CD8-positive, alpha-beta memory T cell (primary cell): ENCODE measurements at regions not wholly inside any gene's neighbourhood (a gene's known extent, or its start where the extent isn't known, plus 50 kb on each side); places are given as distances from the start of the nearest gene placed in this dataset.

Experiments
- CTCF ChIA-PET: fragments of 350-600 bp; sonication (Branson Sonifier 250); formaldehyde crosslinking; loops from one replicate; lab custom pipeline; 2021; ENCODE audit warnings: antibody characterized with exemption; lab: Charles Lee
- POLR2A ChIA-PET: fragments of 350-600 bp; sonication (Branson Sonifier 250); formaldehyde crosslinking; loops from one replicate; lab custom pipeline; 2021; ENCODE audit warnings: antibody characterized with exemption; lab: Charles Lee
- DNase-seq, 5 donors: peaks; one replicate each; pipeline versions ENCODE4 v3.0.0 to v3.0.0-alpha.2; 2020 to 2022; ENCODE audit warnings: mixed read lengths in 1 of 5
- H3K27ac ChIP-seq: one replicate; pipeline ENCODE4 v1.7.0; 2013; ENCODE audit warnings: low read depth, mild to moderate bottlenecking, low read length, moderate library complexity
- H3K27me3 ChIP-seq: 2 replicates; pipeline ENCODE4 v1.7.0; 2013; ENCODE audit warnings: low read length, mild to moderate bottlenecking; ENCODE audit not compliant: insufficient read depth, poor library complexity, severe bottlenecking
- H3K36me3 ChIP-seq: 2 replicates; pipeline ENCODE4 v1.7.0; 2013; ENCODE audit warnings: mild to moderate bottlenecking, low read length, moderate library complexity; ENCODE audit not compliant: insufficient read depth
- H3K4me1 ChIP-seq: 2 replicates; pipeline ENCODE4 v1.7.0; 2013; ENCODE audit warnings: mild to moderate bottlenecking, low read length, moderate library complexity; ENCODE audit not compliant: insufficient read depth
- H3K4me3 ChIP-seq: 2 replicates; pipeline ENCODE4 v1.7.0; 2013; ENCODE audit warnings: mild to moderate bottlenecking, low read length
- H3K9me3 ChIP-seq: 2 replicates; pipeline ENCODE4 v1.7.0; 2013; ENCODE audit warnings: mild to moderate bottlenecking, low read length
- H3K27ac Mint-ChIP-seq, 8 donors: one replicate each; pipeline ENCODE4 v1.8.0; 2020 to 2021; ENCODE audit warnings: mixed read lengths in 8 of 8, mild to moderate bottlenecking in 6 of 8, inconsistent platforms in 3 of 8, moderate library complexity in 3 of 8
- H3K27me3 Mint-ChIP-seq, 2 donors: one replicate each; pipeline ENCODE4 v1.8.0; 2020 to 2021; ENCODE audit warnings: mixed read lengths in 2 of 2, mild to moderate bottlenecking in 1 of 2, moderate library complexity in 1 of 2
- H3K36me3 Mint-ChIP-seq, 3 donors: one replicate each; pipeline ENCODE4 v1.8.0; 2020 to 2021; ENCODE audit warnings: mixed read lengths in 3 of 3, inconsistent platforms in 1 of 3, mild to moderate bottlenecking in 1 of 3
- H3K4me1 Mint-ChIP-seq, 3 donors: one replicate each; pipeline ENCODE4 v1.8.0; 2020 to 2021; ENCODE audit warnings: mixed read lengths in 3 of 3, inconsistent platforms in 1 of 3, mild to moderate bottlenecking in 1 of 3
- H3K4me3 Mint-ChIP-seq, 7 donors: one replicate each; pipeline ENCODE4 v1.8.0; 2020 to 2021; ENCODE audit warnings: mixed read lengths in 7 of 7, mild to moderate bottlenecking in 6 of 7, moderate library complexity in 4 of 7, inconsistent platforms in 2 of 7
- H3K9me3 Mint-ChIP-seq, 5 donors: one replicate each; pipeline ENCODE4 v1.8.0; 2020 to 2022; ENCODE audit warnings: mixed read lengths in 5 of 5, mild to moderate bottlenecking in 3 of 5, moderate library complexity in 2 of 5, inconsistent platforms in 1 of 5

DNA sequence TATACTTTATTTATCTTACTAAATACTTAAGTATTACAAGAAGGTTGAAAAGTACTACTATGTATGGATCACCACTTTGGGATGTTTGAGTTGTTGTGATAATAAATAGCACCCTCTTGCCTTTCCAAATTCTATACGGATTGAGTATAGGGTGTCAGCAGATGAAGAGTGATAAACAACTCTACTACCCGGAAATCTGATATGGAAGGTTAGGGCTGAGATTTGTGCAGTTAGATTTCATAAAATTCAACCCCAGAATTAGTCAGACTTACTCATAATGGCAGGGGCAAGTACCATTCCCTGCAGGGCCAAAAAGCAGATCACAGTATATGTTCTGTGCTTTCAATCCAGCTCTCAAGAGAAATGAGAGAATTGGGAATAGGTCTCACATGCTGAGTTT, 1008.9 kb upstream of the PCDH7 start:
- Histone ChIP-seq H3K4me1 (no peaks in the 10 kb centered on the region), H3K27me3 (no peaks in the 10 kb centered on the region), H3K4me3 (no peak overlapping the region), H3K36me3 (no peaks in the 10 kb centered on the region), H3K9me3 (no peaks in the 10 kb centered on the region), H3K27ac (no peak overlapping the region)
- peaks cover 4 to 27% (median 17%) of the 10 kb centered on the region in 5 donors for H3K9me3 Mint-ChIP-seq
- no peaks in the 10 kb centered on the region for H3K36me3 Mint-ChIP-seq
- DNase-seq = no peak
- H3K27me3 Mint-ChIP-seq = no peaks in the 10 kb centered on the region
- H3K4me3 Mint-ChIP-seq = no peak overlapping the region
- ChIA-PET POLR2A (no interaction called here), CTCF (no interaction called here)
- no peaks in the 10 kb centered on the region for H3K4me1 Mint-ChIP-seq
- H3K27ac Mint-ChIP-seq = no peak overlapping the region

DNA sequence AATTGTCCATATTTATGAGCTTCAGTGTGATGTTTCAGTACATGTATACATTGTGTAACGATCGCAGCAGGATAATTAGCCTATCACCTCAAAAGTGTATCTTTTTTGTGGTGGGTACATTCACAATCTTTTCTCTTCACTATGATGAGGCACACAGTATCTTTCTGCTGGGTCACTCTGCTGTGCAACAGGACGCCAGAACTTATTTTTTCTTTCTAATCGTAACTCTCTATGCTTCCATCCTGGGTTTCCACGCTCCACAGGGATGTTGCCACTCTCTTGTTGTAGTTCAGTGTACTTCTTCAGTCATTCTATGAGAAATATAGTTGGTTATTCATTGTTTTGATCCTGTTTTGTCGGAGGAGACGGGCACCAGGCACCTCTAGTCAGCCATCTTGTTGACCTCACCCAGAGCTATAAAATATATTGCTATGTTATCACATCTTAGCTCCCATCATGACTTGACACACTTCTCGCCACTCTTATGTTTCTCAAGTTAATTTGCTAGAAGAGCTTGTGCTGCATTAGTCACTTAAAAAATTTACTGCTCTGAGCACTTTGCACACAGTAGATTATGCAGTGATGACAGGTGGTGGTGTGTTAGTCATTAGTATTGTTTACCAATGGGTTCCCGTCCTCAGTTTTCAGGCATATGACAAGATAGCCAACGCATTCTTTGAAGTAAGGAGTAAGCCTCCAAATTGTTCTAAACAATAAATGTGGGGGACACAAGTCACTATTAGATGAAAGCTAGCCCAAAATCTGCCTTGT, 1002.7 kb upstream of the PCDH7 start:
- no peaks in the 10 kb centered on the region for H3K27me3 Mint-ChIP-seq
- no peak overlapping the region for H3K4me3 ChIP-seq
- no peaks in the 10 kb centered on the region for H3K4me1 ChIP-seq
- no peaks in the 10 kb centered on the region for H3K9me3 ChIP-seq
- H3K4me3 Mint-ChIP-seq = no peak overlapping the region
- ChIA-PET CTCF (no interaction called here), POLR2A (no interaction called here)
- H3K27ac Mint-ChIP-seq = no peak overlapping the region
- H3K27ac ChIP-seq = no peak overlapping the region
- no peak for DNase-seq
- no peaks in the 10 kb centered on the region for H3K36me3 Mint-ChIP-seq
- no peaks in the 10 kb centered on the region for H3K27me3 ChIP-seq
- H3K9me3 Mint-ChIP-seq = peaks cover 0 to 20% (median 6%) of the 10 kb centered on the region in 5 donors
- no peaks in the 10 kb centered on the region for H3K4me1 Mint-ChIP-seq
- no peaks in the 10 kb centered on the region for H3K36me3 ChIP-seq

DNA sequence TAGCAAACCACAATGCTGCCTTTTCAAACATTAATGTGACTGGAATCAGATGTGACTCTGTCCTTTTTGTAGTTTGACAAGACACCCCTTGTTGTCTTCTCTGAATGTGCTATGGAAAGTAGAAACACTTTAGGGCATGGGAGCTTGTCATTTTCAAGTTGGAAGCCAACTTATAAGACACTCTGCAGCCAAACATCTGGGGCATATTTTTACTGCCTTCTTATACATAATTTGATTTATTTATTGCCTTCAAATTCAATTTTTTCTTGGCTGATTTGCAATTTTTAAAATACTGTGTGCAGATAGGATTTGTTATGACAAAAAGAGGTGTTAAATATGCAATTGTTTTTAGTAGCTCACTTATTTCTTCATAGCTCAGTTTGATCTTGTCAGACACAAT, 1002.0 kb upstream of the PCDH7 start:
- no peaks in the 10 kb centered on the region for H3K4me1 Mint-ChIP-seq
- ChIA-PET CTCF (no interaction called here), POLR2A (no interaction called here)
- Histone ChIP-seq H3K9me3 (no peaks in the 10 kb centered on the region), H3K36me3 (no peaks in the 10 kb centered on the region), H3K4me1 (no peaks in the 10 kb centered on the region), H3K27me3 (no peaks in the 10 kb centered on the region), H3K4me3 (no peak overlapping the region), H3K27ac (no peak overlapping the region)
- DNase-seq = no peak
- no peak overlapping the region for H3K27ac Mint-ChIP-seq
- no peaks in the 10 kb centered on the region for H3K36me3 Mint-ChIP-seq
- no peaks in the 10 kb centered on the region for H3K27me3 Mint-ChIP-seq
- H3K9me3 Mint-ChIP-seq = peaks cover 0 to 20% (median 6%) of the 10 kb centered on the region in 5 donors
- H3K4me3 Mint-ChIP-seq = no peak overlapping the region

DNA sequence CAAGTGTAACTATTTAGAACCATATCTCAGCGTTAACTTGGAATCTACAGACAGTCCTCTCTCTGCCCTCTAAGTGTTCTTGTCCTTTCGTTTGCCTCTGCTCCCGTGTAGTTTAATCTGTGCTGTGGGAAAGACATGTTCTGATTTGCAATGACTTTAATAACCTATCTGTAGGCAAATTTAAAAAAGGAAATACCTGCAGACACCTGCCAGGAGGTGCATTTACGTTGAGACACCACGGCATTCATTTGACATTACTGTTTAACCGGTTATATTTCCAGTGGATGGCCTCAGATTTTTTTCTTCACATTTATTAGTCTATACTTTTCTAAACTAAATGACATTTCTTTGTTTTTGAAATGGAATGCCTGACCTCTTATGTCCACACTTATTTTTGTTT, 997.9 kb upstream of the PCDH7 start:
- Mint-ChIP-seq H3K27me3 (no peaks in the 10 kb centered on the region), H3K27ac (no peak overlapping the region), H3K36me3 (no peaks in the 10 kb centered on the region), H3K4me3 (no peak overlapping the region), H3K9me3 (peaks cover 2 to 17% (median 4%) of the 10 kb centered on the region in 5 donors), H3K4me1 (no peaks in the 10 kb centered on the region)
- Histone ChIP-seq H3K36me3 (no peaks in the 10 kb centered on the region), H3K4me3 (no peak overlapping the region), H3K27me3 (no peaks in the 10 kb centered on the region), H3K9me3 (no peaks in the 10 kb centered on the region), H3K4me1 (no peaks in the 10 kb centered on the region), H3K27ac (no peak overlapping the region)
- CTCF ChIA-PET = no interaction called here
- no peak for DNase-seq
- POLR2A ChIA-PET = no interaction called here

DNA sequence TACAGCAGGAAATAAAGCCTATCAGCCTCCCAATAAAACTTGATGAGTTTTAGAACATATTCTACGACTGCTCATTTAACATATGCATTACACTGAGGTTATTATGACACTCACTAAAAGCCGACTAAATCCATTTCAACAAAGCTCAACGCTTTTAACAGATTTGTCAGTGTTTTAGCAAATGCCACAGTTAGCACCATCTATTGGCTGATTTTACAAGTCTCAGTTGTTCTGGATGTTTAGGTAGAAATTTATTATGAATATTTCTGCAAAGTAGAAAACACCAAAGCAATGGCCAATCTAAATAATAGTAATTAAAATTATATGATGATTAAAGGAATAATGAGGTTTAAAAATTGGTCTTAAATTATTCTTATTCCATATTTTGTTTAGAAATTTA, 993.2 kb upstream of the PCDH7 start:
- no peak overlapping the region for H3K4me3 ChIP-seq
- no peak for DNase-seq
- Mint-ChIP-seq H3K27ac (no peak overlapping the region), H3K4me3 (no peak overlapping the region), H3K9me3 (peaks cover 2 to 17% (median 11%) of the 10 kb centered on the region in 5 donors), H3K36me3 (no peaks in the 10 kb centered on the region), H3K27me3 (no peaks in the 10 kb centered on the region), H3K4me1 (no peaks in the 10 kb centered on the region)
- CTCF ChIA-PET = no interaction called here
- H3K27me3 ChIP-seq = no peaks in the 10 kb centered on the region
- H3K27ac ChIP-seq = no peak overlapping the region
- H3K4me1 ChIP-seq = no peaks in the 10 kb centered on the region
- no peaks in the 10 kb centered on the region for H3K36me3 ChIP-seq
- no peaks in the 10 kb centered on the region for H3K9me3 ChIP-seq
- POLR2A ChIA-PET = no interaction called here

DNA sequence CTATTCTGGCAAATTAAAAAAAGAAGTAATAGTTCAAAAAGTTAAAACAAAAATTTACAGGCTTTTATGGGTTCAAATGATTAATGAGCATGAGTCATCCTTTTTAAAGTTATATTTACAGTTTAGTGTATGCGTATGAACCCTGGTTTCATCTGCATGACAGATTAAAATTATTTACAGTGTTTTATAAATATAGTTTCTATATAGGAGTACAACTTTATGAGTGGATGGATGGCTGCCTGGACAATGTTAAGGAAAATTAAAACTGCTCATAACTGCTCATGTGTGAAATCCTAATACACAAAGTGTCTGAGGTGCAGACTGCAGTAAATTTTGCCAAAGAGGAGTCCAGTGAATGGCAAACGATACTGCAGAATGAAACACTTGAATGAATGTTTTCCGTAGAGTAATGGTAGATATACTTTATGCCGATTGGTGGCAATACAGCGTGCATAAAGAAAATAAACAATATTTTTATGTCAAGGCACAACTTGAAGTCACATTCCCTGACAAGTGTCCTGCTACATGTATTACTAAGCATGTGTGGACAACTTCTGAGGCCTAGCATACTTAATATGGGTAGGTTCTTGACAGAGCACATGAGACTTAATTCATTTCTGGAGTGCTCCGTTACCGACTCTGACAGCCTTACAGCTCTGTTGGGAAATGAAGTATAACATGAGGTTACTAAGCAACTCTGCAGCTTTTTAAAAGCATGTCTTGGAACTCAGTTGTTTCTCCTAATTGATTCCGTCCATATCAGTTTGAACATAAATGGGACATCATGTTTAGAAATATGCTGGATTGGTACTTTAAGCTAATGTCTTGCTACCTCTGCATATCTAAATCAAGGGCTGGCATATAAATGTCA, 985.6 kb upstream of the PCDH7 start:
- POLR2A ChIA-PET = no interaction called here
- H3K27ac Mint-ChIP-seq = no peak overlapping the region
- H3K36me3 Mint-ChIP-seq = no peaks in the 10 kb centered on the region
- H3K27ac ChIP-seq = no peak overlapping the region
- no peak for DNase-seq
- no peaks in the 10 kb centered on the region for H3K9me3 ChIP-seq
- CTCF ChIA-PET = no interaction called here
- H3K27me3 Mint-ChIP-seq = no peaks in the 10 kb centered on the region
- H3K27me3 ChIP-seq = no peaks in the 10 kb centered on the region
- no peak overlapping the region for H3K4me3 ChIP-seq
- H3K4me1 ChIP-seq = no peaks in the 10 kb centered on the region
- H3K4me1 Mint-ChIP-seq = no peaks in the 10 kb centered on the region
- no peaks in the 10 kb centered on the region for H3K36me3 ChIP-seq
- H3K9me3 Mint-ChIP-seq = peaks cover 0 to 30% (median 11%) of the 10 kb centered on the region in 5 donors
- H3K4me3 Mint-ChIP-seq = no peak overlapping the region

DNA sequence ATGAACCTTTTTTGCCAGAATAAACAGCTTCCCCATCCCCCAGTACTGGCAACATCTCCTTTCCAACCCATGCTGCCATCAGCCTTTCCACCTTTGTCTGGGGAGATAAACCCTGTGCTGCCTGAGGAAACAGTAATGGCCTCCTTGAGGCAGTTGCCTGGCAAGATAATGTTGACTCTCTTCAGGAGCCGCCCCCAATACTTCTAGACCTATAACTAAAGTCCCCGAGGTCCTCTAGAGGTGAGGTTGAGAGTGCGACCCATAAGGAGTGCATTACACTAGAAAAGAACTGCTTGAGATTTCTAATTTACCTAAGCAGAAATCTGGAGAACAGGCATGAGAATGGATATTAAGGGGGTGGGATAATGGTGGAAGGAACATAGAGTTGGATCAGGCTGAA, 963.2 kb upstream of the PCDH7 start:
- Mint-ChIP-seq H3K27ac (no peak overlapping the region), H3K9me3 (peaks cover 2 to 50% (median 9%) of the 10 kb centered on the region in 5 donors)
- CTCF ChIA-PET = no interaction called here

DNA sequence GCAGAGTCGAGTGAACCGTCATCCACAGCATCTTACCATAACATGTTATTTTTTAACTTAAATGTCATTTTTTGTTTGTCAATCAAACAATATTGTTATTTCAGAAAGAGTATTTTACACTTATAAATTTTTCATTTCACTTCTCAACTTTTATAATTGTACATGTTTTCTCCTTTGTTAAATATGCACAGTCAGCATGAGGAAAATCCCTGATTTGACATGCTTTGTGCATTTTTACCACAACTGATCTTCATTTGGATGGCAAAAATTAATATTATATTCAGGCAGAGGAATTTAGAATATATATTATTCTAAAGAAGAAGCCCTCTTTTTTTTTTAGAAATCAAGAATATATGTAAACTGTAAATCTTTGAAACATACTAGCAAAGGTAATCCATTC, 958.0 kb upstream of the PCDH7 start:
- no peaks in the 10 kb centered on the region for H3K4me1 Mint-ChIP-seq
- H3K27ac Mint-ChIP-seq = no peak overlapping the region
- Histone ChIP-seq H3K4me3 (no peak overlapping the region), H3K27me3 (no peaks in the 10 kb centered on the region), H3K4me1 (no peaks in the 10 kb centered on the region), H3K9me3 (no peaks in the 10 kb centered on the region), H3K27ac (no peak overlapping the region), H3K36me3 (no peaks in the 10 kb centered on the region)
- H3K9me3 Mint-ChIP-seq = peaks cover 2 to 48% (median 8%) of the 10 kb centered on the region in 5 donors
- H3K36me3 Mint-ChIP-seq = no peaks in the 10 kb centered on the region
- DNase-seq = no peak
- no peak overlapping the region for H3K4me3 Mint-ChIP-seq
- ChIA-PET CTCF (no interaction called here), POLR2A (no interaction called here)
- no peaks in the 10 kb centered on the region for H3K27me3 Mint-ChIP-seq

More for the DNA sequence above, 963.2 kb upstream of the PCDH7 start:
- Mint-ChIP-seq H3K36me3 (peaks cover 0 to 1% (median 0%) of the 10 kb centered on the region in 3 donors), H3K4me3 (no peak overlapping the region), H3K4me1 (no peaks in the 10 kb centered on the region), H3K27me3 (no peaks in the 10 kb centered on the region)
- H3K36me3 ChIP-seq = no peaks in the 10 kb centered on the region
- POLR2A ChIA-PET = no interaction called here
- H3K27ac ChIP-seq = no peak overlapping the region
- no peaks in the 10 kb centered on the region for H3K4me1 ChIP-seq
- H3K27me3 ChIP-seq = no peaks in the 10 kb centered on the region
- no peak for DNase-seq
- no peaks in the 10 kb centered on the region for H3K9me3 ChIP-seq
- H3K4me3 ChIP-seq = no peak overlapping the region
